ENCODE measurements at regions not wholly inside any gene's neighbourhood (a gene's known extent, or its start where the extent isn't known, plus 50 kb on each side); places are given as distances from the start of the nearest gene placed in this dataset.

DNA sequence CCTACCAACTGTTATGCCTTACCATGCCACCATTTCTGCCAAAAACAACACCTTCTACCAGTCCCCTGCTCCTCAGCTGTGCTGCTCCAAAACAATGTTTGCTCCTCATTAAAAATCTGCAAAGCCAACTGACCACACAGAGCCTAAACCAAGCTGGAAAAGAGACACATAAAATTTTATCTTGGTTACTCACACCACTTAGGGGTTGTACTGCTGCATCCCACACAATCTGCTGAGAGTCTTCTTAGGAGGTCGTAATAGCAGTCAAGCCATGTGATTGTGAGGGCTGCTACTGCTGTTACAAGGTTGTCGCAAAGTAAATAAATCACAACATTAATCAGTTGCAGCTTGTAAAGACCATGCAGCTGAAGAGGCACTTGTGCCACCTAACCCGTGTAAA, 607.4 kb upstream of the FAM241A start:
- H3K9ac ChIP-seq (replicated peaks in 1 of 4; ENCODE audit: extremely low read depth in 1 of 4, low read depth in 3 of 4, low read length in 3 of 4): no peak overlapping the region; a peak in 1 of 7 replicates
- H4K8ac ChIP-seq (ENCODE audit: extremely low read depth, insufficient read depth, low read length): no peak overlapping the region
- H3K27me3 ChIP-seq (replicated peaks in 1 of 4; ENCODE audit: control insufficient read depth in 3 of 4, extremely low read depth in 1 of 4, insufficient read depth in 3 of 4, low read length in 3 of 4): no peaks in the 10 kb centered on the region
- no peak overlapping the region for H2AK5ac ChIP-seq (ENCODE audit: low read depth, low read length)
- no peaks in the 10 kb centered on the region for H3K79me2 ChIP-seq (ENCODE audit: control insufficient read depth in 1 of 2, insufficient read depth in 2 of 2, low read length in 2 of 2)
- no peak overlapping the region for H3K56ac ChIP-seq (replicated peaks; ENCODE audit: insufficient read length, low read depth, low read length)
- H2BK5ac ChIP-seq (ENCODE audit: low read depth, low read length): no peak overlapping the region
- H2AFZ ChIP-seq (ENCODE audit: low read length): peak overlapping the region; percentile 99
- DNase-seq (ENCODE audit: low read depth in 1 of 2, low spot score in 2 of 2) (no peak), FAIRE-seq (no peak)
- ChIA-PET POLR2A (ENCODE audit: partially characterized antibody) (no interaction called here), CTCF (ENCODE audit: partially characterized antibody) (interaction anchor here (0.6 to 0.8 kb wide), 3 partner anchors 16 to 1595 kb away, joined by 3 read pairs; no protein-coding TSS in a partner anchor)
- no peaks in the 10 kb centered on the region for H3K36me3 ChIP-seq (ENCODE audit: control insufficient read depth in 2 of 4, insufficient read depth in 4 of 4, low read length in 3 of 4)
- no peak overlapping the region for H3K27ac ChIP-seq (ENCODE audit: low read depth, low read length)
- H3K79me1 ChIP-seq (ENCODE audit: low read depth, low read length): no peaks in the 10 kb centered on the region
- WGBS, 2 experiments (ENCODE audit: extremely low coverage in 1 of 2, insufficient coverage in 1 of 2, insufficient read length in 1 of 2, insufficient replicate concordance in 2 of 2, low coverage in 1 of 2, low lambda C conversion rate in 2 of 2, missing lambda C conversion rate in 1 of 2): 85% methylated on average over 3 of the region's 3 CpGs; no CpG with 5 or more reads in 1 of the 2 experiments
- H2BK15ac ChIP-seq (ENCODE audit: low read length): no peak overlapping the region
- no peak overlapping the region for H3K18ac ChIP-seq (ENCODE audit: extremely low read depth, low read length)
- H3K4me3 ChIP-seq (ENCODE audit: extremely low read depth in 1 of 4, insufficient read depth in 2 of 4, low read depth in 3 of 4, low read length in 4 of 4): no peak overlapping the region
- H2BK12ac ChIP-seq (ENCODE audit: low read depth, low read length): no peak overlapping the region
- no peaks in the 10 kb centered on the region for H3K9me3 ChIP-seq (ENCODE audit: insufficient read depth in 2 of 2, low read depth in 1 of 2, low read length in 1 of 2)
- H4K5ac ChIP-seq (ENCODE audit: insufficient read length, low read depth, low read length): no peak overlapping the region
- no peak overlapping the region for H3K23ac ChIP-seq (ENCODE audit: insufficient read length)
- H3K4me1 ChIP-seq (replicated peaks in 1 of 4; ENCODE audit: control insufficient read depth in 3 of 4, insufficient read depth in 4 of 4, low read length in 3 of 4): peaks cover 0 to 6% (median 0%) of the 10 kb centered on the region in 4 experiments; a peak in 1 of 7 replicates
- no peaks in the 10 kb centered on the region for H3K23me2 ChIP-seq (ENCODE audit: low read depth, low read length)
- H3K4ac ChIP-seq (replicated peaks; ENCODE audit: insufficient read length, low read depth, low read length): no peak overlapping the region
- H3K4me2 ChIP-seq (ENCODE audit: insufficient read depth in 1 of 2, low read depth in 2 of 2, low read length in 2 of 2): no peak overlapping the region
- no peaks in the 10 kb centered on the region for H4K20me1 ChIP-seq (replicated peaks in 1 of 2; ENCODE audit: control insufficient read depth in 1 of 2, insufficient read depth in 2 of 2, low read length in 2 of 2)
- H4K91ac ChIP-seq (replicated peaks; ENCODE audit: insufficient read length, low read length): no peak overlapping the region
- no peak for TF ChIP-seq MAFK (IDR thresholded peaks at IDR 0.05; ENCODE audit: low read depth, low read length)
- TF ChIP-seq BCL11A (IDR thresholded peaks at IDR 0.05; ENCODE audit: low read depth in 2 of 2, low read length in 2 of 2): no peak
- no peak for TF ChIP-seq EP300 (IDR thresholded peaks at IDR 0.05; ENCODE audit: borderline replicate concordance in 1 of 2, low read depth in 2 of 2, low read length in 2 of 2)
- TF ChIP-seq EZH2 (IDR thresholded peaks at IDR 0.05; ENCODE audit: low read depth, low read length, severe bottlenecking): no peak
- TF ChIP-seq HDAC2 (IDR thresholded peaks at IDR 0.05; ENCODE audit: borderline replicate concordance in 1 of 2, low read depth in 2 of 2, low read length in 2 of 2): no peak
- no peak for TF ChIP-seq KDM5A (IDR thresholded peaks at IDR 0.05; ENCODE audit: low read length)
- TF ChIP-seq SP1 (IDR thresholded peaks at IDR 0.05; ENCODE audit: low read depth, low read length): no peak
- TF ChIP-seq RBBP5 (IDR thresholded peaks at IDR 0.05; ENCODE audit: borderline replicate concordance, low read depth, low read length): no peak
- TF ChIP-seq CBX5 (IDR thresholded peaks at IDR 0.05; ENCODE audit: low read depth, low read length): no peak
- no peak for TF ChIP-seq CHD2 (IDR thresholded peaks at IDR 0.05; ENCODE audit: low read length)
- no peak for TF ChIP-seq KDM4A (IDR thresholded peaks at IDR 0.05; ENCODE audit: low read depth, low read length, severe bottlenecking)
- no peak for TF ChIP-seq KDM1A (IDR thresholded peaks at IDR 0.05; ENCODE audit: borderline replicate concordance, low read length)
- no peak overlapping the region for H2BK20ac ChIP-seq (ENCODE audit: low read length)
- H3K14ac ChIP-seq (ENCODE audit: insufficient read length): no peak overlapping the region
- H2BK120ac ChIP-seq (replicated peaks; ENCODE audit: low read depth, low read length): no peak overlapping the region
